ENCODE measurements at regions not wholly inside any gene's neighbourhood (a gene's known extent, or its start where the extent isn't known, plus 50 kb on each side); places are given as distances from the start of the nearest gene placed in this dataset.
"Not testable (repeated sequence)": the region's sequence is repeated elsewhere in the genome, so short reads cannot be mapped to it uniquely, and the experiment has no call there.

GRCh38 chr19:28605501-28606268 is 607.3 kb downstream of the UQCRFS1 start:
- no peaks in the 10 kb centered on the region for H3K36me3 ChIP-seq (ENCODE audit: control insufficient read depth, insufficient read depth, low read length, severe bottlenecking)
- no peak overlapping the region for H3K4me3 ChIP-seq (ENCODE audit: low read length)
- H3K27me3 ChIP-seq (replicated peaks; ENCODE audit: control insufficient read depth, insufficient read depth, low read length): no peaks in the 10 kb centered on the region
- no peak overlapping the region for H3K9ac ChIP-seq (ENCODE audit: low read length)
- peaks cover 9% of the 10 kb centered on the region for H3K9me3 ChIP-seq (ENCODE audit: control insufficient read depth, low read length)
- no peaks in the 10 kb centered on the region for H3K4me1 ChIP-seq (ENCODE audit: control insufficient read depth, insufficient read depth, low read length)
- DNase-seq (ENCODE audit: low read depth): no peak

- peaks cover 9% of the 10 kb centered on the region for H3K9me3 ChIP-seq (ENCODE audit: control insufficient read depth, low read length)
- no peak overlapping the region for H3K9ac ChIP-seq (ENCODE audit: low read length)
- H3K36me3 ChIP-seq (ENCODE audit: control insufficient read depth, insufficient read depth, low read length, severe bottlenecking): no peaks in the 10 kb centered on the region
- no peak overlapping the region for H3K4me3 ChIP-seq (ENCODE audit: low read length)
- DNase-seq (ENCODE audit: low read depth): no peak
- peaks cover 11% of the 10 kb centered on the region for H3K27me3 ChIP-seq (replicated peaks; ENCODE audit: control insufficient read depth, insufficient read depth, low read length)
- H3K4me1 ChIP-seq (ENCODE audit: control insufficient read depth, insufficient read depth, low read length): no peaks in the 10 kb centered on the region
Measured at GRCh38 chr19:28603453-28603852, 609.5 kb downstream of the UQCRFS1 start.

- Histone ChIP-seq H3K36me3 (ENCODE audit: control insufficient read depth, insufficient read depth, low read length, severe bottlenecking) (no peaks in the 10 kb centered on the region), H3K4me1 (ENCODE audit: control insufficient read depth, insufficient read depth, low read length) (no peaks in the 10 kb centered on the region), H3K9ac (ENCODE audit: low read length) (no peak overlapping the region), H3K4me3 (ENCODE audit: low read length) (no peak overlapping the region), H3K27me3 (replicated peaks; ENCODE audit: control insufficient read depth, insufficient read depth, low read length) (peaks cover 11% of the 10 kb centered on the region), H3K9me3 (ENCODE audit: control insufficient read depth, low read length) (peaks cover 9% of the 10 kb centered on the region)
- DNase-seq (ENCODE audit: low read depth): no peak
Measured at GRCh38 chr19:28602675-28603298, 610.2 kb downstream of the UQCRFS1 start.

GRCh38 chr19:28601723-28602440 is 611.1 kb downstream of the UQCRFS1 start:
- peaks cover 9% of the 10 kb centered on the region for H3K9me3 ChIP-seq (ENCODE audit: control insufficient read depth, low read length)
- no peaks in the 10 kb centered on the region for H3K4me1 ChIP-seq (ENCODE audit: control insufficient read depth, insufficient read depth, low read length)
- no peak overlapping the region for H3K9ac ChIP-seq (ENCODE audit: low read length)
- peaks cover 11% of the 10 kb centered on the region for H3K27me3 ChIP-seq (replicated peaks; ENCODE audit: control insufficient read depth, insufficient read depth, low read length)
- no peaks in the 10 kb centered on the region for H3K36me3 ChIP-seq (ENCODE audit: control insufficient read depth, insufficient read depth, low read length, severe bottlenecking)
- no peak for DNase-seq (ENCODE audit: low read depth)
- no peak overlapping the region for H3K4me3 ChIP-seq (ENCODE audit: low read length)

- Histone ChIP-seq H3K4me3 (ENCODE audit: low read length) (no peak overlapping the region), H3K9me3 (ENCODE audit: control insufficient read depth, low read length) (peaks cover 6% of the 10 kb centered on the region), H3K4me1 (ENCODE audit: control insufficient read depth, insufficient read depth, low read length) (no peaks in the 10 kb centered on the region), H3K36me3 (ENCODE audit: control insufficient read depth, insufficient read depth, low read length, severe bottlenecking) (no peaks in the 10 kb centered on the region), H3K27me3 (replicated peaks; ENCODE audit: control insufficient read depth, insufficient read depth, low read length) (peaks cover 19% of the 10 kb centered on the region), H3K9ac (ENCODE audit: low read length) (no peak overlapping the region)
- no peak for DNase-seq (ENCODE audit: low read depth)
Measured at GRCh38 chr19:28598861-28599260, 614.1 kb downstream of the UQCRFS1 start.

- H3K36me3 ChIP-seq (ENCODE audit: control insufficient read depth, insufficient read depth, low read length, severe bottlenecking): no peaks in the 10 kb centered on the region
- no peak overlapping the region for H3K4me3 ChIP-seq (ENCODE audit: low read length)
- no peaks in the 10 kb centered on the region for H3K4me1 ChIP-seq (ENCODE audit: control insufficient read depth, insufficient read depth, low read length)
- H3K27me3 ChIP-seq (replicated peaks; ENCODE audit: control insufficient read depth, insufficient read depth, low read length): peaks cover 27% of the 10 kb centered on the region
- H3K9me3 ChIP-seq (ENCODE audit: control insufficient read depth, low read length): peaks cover 6% of the 10 kb centered on the region
- DNase-seq (ENCODE audit: low read depth): no peak
- no peak overlapping the region for H3K9ac ChIP-seq (ENCODE audit: low read length)
Measured at GRCh38 chr19:28596561-28597071, 616.3 kb downstream of the UQCRFS1 start.

- no peaks in the 10 kb centered on the region for H3K36me3 ChIP-seq (ENCODE audit: control insufficient read depth, insufficient read depth, low read length, severe bottlenecking)
- H3K27me3 ChIP-seq (replicated peaks; ENCODE audit: control insufficient read depth, insufficient read depth, low read length): peaks cover 27% of the 10 kb centered on the region
- no peak overlapping the region for H3K4me3 ChIP-seq (ENCODE audit: low read length)
- H3K4me1 ChIP-seq (ENCODE audit: control insufficient read depth, insufficient read depth, low read length): no peaks in the 10 kb centered on the region
- no peak overlapping the region for H3K9ac ChIP-seq (ENCODE audit: low read length)
- no peak for DNase-seq (ENCODE audit: low read depth)
- H3K9me3 ChIP-seq (ENCODE audit: control insufficient read depth, low read length): peaks cover 6% of the 10 kb centered on the region
Measured at GRCh38 chr19:28595722-28596480, 617.0 kb downstream of the UQCRFS1 start.

- H3K9me3 ChIP-seq (ENCODE audit: control insufficient read depth, low read length): peaks cover 6% of the 10 kb centered on the region
- no peaks in the 10 kb centered on the region for H3K36me3 ChIP-seq (ENCODE audit: control insufficient read depth, insufficient read depth, low read length, severe bottlenecking)
- peaks cover 22% of the 10 kb centered on the region for H3K27me3 ChIP-seq (replicated peaks; ENCODE audit: control insufficient read depth, insufficient read depth, low read length)
- H3K4me3 ChIP-seq (ENCODE audit: low read length): no peak overlapping the region
- H3K4me1 ChIP-seq (ENCODE audit: control insufficient read depth, insufficient read depth, low read length): no peaks in the 10 kb centered on the region
- no peak for DNase-seq (ENCODE audit: low read depth)
- no peak overlapping the region for H3K9ac ChIP-seq (ENCODE audit: low read length)
Measured at GRCh38 chr19:28594737-28595136, 618.2 kb downstream of the UQCRFS1 start.

- not testable (repeated sequence) for H3K4me3 ChIP-seq (ENCODE audit: low read length); H3K36me3 ChIP-seq (ENCODE audit: control insufficient read depth, insufficient read depth, low read length, severe bottlenecking); H3K4me1 ChIP-seq (ENCODE audit: control insufficient read depth, insufficient read depth, low read length); H3K9ac ChIP-seq (ENCODE audit: low read length); DNase-seq (ENCODE audit: low read depth); H3K9me3 ChIP-seq (ENCODE audit: control insufficient read depth, low read length)
- peaks cover 19% of the 10 kb centered on the region for H3K27me3 ChIP-seq (replicated peaks; ENCODE audit: control insufficient read depth, insufficient read depth, low read length)
Measured at GRCh38 chr19:28589991-28590411, 623.0 kb downstream of the UQCRFS1 start.

- Histone ChIP-seq H3K36me3 (ENCODE audit: control insufficient read depth, insufficient read depth, low read length, severe bottlenecking) (no peaks in the 10 kb centered on the region), H3K9me3 (ENCODE audit: control insufficient read depth, low read length) (no peaks in the 10 kb centered on the region), H3K4me3 (ENCODE audit: low read length) (no peak overlapping the region), H3K4me1 (ENCODE audit: control insufficient read depth, insufficient read depth, low read length) (no peaks in the 10 kb centered on the region), H3K9ac (ENCODE audit: low read length) (no peak overlapping the region), H3K27me3 (replicated peaks; ENCODE audit: control insufficient read depth, insufficient read depth, low read length) (peaks cover 13% of the 10 kb centered on the region)
- DNase-seq (ENCODE audit: low read depth): no peak
Measured at GRCh38 chr19:28586474-28586873, 626.5 kb downstream of the UQCRFS1 start.

- no peak for DNase-seq (ENCODE audit: low read depth)
- no peak overlapping the region for H3K9ac ChIP-seq (ENCODE audit: low read length)
- no peaks in the 10 kb centered on the region for H3K4me1 ChIP-seq (ENCODE audit: control insufficient read depth, insufficient read depth, low read length)
- no peaks in the 10 kb centered on the region for H3K9me3 ChIP-seq (ENCODE audit: control insufficient read depth, low read length)
- no peak overlapping the region for H3K4me3 ChIP-seq (ENCODE audit: low read length)
- no peaks in the 10 kb centered on the region for H3K36me3 ChIP-seq (ENCODE audit: control insufficient read depth, insufficient read depth, low read length, severe bottlenecking)
- H3K27me3 ChIP-seq (replicated peaks; ENCODE audit: control insufficient read depth, insufficient read depth, low read length): peaks cover 13% of the 10 kb centered on the region
Measured at GRCh38 chr19:28585796-28586195, 627.2 kb downstream of the UQCRFS1 start.

Data from adipocyte (in vitro differentiated cells).